ENCODE measurements at regions not wholly inside any gene's neighbourhood (a gene's known extent, or its start where the extent isn't known, plus 50 kb on each side); places are given as distances from the start of the nearest gene placed in this dataset.

- TF ChIP-seq POLR2AphosphoS5 (IDR thresholded peaks at IDR 0.05): no peak
- no peak for TF ChIP-seq CTCF (IDR thresholded peaks at IDR 0.05)
Measured at GRCh38 chr1:118326960-118327629, 142.1 kb upstream of the SPAG17 start.

Data from transverse colon (tissue), 4 donors.